DND-41 (cell line): ENCODE measurements at regions not wholly inside any gene's neighbourhood (a gene's known extent, or its start where the extent isn't known, plus 50 kb on each side); places are given as distances from the start of the nearest gene placed in this dataset.

Experiments
- CTCF ChIP-seq: IDR thresholded peaks from 2 replicates; pipeline ENCODE4 v1.5.1; 2012; ENCODE audit warnings: borderline replicate concordance, low read length, moderate library complexity, mild to moderate bottlenecking; ENCODE audit not compliant: poor library complexity, severe bottlenecking; ENCODE audit errors: extremely low read depth
- EZH2 ChIP-seq: IDR thresholded peaks from 3 replicates; pipeline ENCODE4 v1.6.1; 2012; ENCODE audit warnings: borderline replicate concordance, low read depth, mild to moderate bottlenecking, moderate library complexity, low read length, inconsistent platforms; ENCODE audit not compliant: severe bottlenecking

- TF ChIP-seq CTCF (no peak), EZH2 (no peak)
Observed at GRCh38 chr15:39517122-39517855, 63.6 kb upstream of the THBS1 start.
